ENCODE measurements at regions not wholly inside any gene's neighbourhood (a gene's known extent, or its start where the extent isn't known, plus 50 kb on each side); places are given as distances from the start of the nearest gene placed in this dataset.

DNA sequence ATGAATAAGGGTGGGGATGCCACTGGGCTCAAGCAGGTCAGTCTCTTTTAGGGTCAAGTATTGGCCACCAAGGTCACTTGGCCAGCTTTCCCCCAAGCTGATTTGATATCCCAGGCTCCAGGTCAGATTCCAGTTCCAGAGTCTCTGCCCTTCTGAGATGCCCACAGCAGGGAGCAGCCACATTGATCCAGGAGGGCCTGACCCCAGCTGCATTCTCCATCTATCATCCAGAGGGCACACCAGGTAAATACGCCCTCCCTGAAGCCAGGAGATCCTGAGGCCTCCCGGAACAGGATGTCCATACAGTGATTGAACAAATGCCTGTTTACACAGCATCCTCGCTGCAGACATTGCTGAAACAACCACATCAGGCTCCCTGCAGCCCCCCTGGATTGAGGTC lies 264.6 kb upstream of the TLE3 start:
- H3K9me3 ChIP-seq (replicated peaks), result no peaks in the 10 kb centered on the region
- H3K4me1 ChIP-seq (replicated peaks), result no peaks in the 10 kb centered on the region
- no peaks in the 10 kb centered on the region for H3K36me3 ChIP-seq
- H3K27me3 ChIP-seq (replicated peaks), result 0 out of 2 replicates have a peak, but pooled peaks cover 4% of the 10 kb centered on the region
- H3K27ac ChIP-seq, result no peak overlapping the region
- no peak overlapping the region for H3K4me3 ChIP-seq
- no peak for DNase-seq (ENCODE audit: low read depth in 1 of 2, low spot score in 2 of 2)

GRCh38 chr15:70361891-70362290 lies 264.2 kb upstream of the TLE3 start:
- H3K27ac ChIP-seq, result no peak overlapping the region

GRCh38 chr15:70361106-70361505 lies 263.4 kb upstream of the TLE3 start:
- Histone ChIP-seq H3K9me3 (replicated peaks) (no peaks in the 10 kb centered on the region), H3K27ac (no peak overlapping the region)
- peak in 1 of 2 experiments; percentile 19 for DNase-seq (ENCODE audit: low read depth in 1 of 2, low spot score in 2 of 2)

More at GRCh38 chr15:70361891-70362290, 264.2 kb upstream of the TLE3 start:
- Histone ChIP-seq H3K4me3 (no peak overlapping the region), H3K36me3 (no peaks in the 10 kb centered on the region), H3K4me1 (replicated peaks) (no peaks in the 10 kb centered on the region), H3K9me3 (replicated peaks) (no peaks in the 10 kb centered on the region), H3K27me3 (replicated peaks) (0 out of 2 replicates have a peak, but pooled peaks cover 4% of the 10 kb centered on the region)
- DNase-seq (ENCODE audit: low read depth in 1 of 2, low spot score in 2 of 2), result peak in 1 of 2 experiments; percentile 34

DNA sequence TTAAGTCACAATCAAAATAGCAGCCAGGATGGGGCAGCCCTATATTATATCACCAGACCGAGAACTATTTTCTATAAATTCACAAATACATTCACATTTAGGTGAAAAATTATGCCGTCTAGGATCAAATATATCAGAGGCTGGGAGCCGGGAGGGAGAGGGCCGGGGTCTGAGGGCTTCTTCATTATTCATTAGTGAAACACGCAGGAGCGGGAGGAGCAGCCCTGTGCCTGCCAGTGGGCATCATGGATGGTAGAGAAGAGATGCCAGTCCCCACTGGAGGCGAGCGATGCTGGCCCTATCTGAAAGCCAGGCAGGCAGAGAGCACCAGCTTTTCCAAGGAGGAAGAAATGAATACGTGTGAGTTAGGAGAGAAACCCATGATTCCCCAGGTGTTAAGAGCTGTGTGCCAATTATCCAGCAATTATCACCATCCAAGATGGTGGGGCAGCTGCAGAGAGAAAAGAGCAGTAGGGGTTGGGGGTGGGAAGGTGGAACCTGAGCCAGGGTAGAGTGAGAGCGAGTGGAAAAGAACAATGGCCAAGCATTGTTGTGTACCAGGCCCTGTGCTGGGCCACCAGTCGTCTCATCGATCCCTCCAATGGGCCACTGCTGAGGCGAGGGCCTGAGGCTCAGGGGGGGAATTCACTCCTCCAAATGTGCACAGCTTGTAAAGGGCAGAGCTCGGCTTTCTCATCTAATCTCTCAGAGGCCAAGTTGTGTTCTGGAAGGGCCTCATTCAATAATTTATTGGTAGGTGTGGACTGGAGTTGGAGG lies 261.3 kb upstream of the TLE3 start:
- DNase-seq (ENCODE audit: low read depth in 1 of 2, low spot score in 2 of 2), result peak in 1 of 2 experiments; percentile 35
- no peaks in the 10 kb centered on the region for H3K9me3 ChIP-seq (replicated peaks)
- H3K4me1 ChIP-seq (replicated peaks), result no peaks in the 10 kb centered on the region
- H3K27me3 ChIP-seq (replicated peaks), result 0 out of 2 replicates have a peak, but pooled peaks cover 3% of the 10 kb centered on the region
- H3K36me3 ChIP-seq, result no peaks in the 10 kb centered on the region
- no peak overlapping the region for H3K27ac ChIP-seq
- H3K4me3 ChIP-seq, result no peak overlapping the region

More at GRCh38 chr15:70361106-70361505, 263.4 kb upstream of the TLE3 start:
- H3K4me1 ChIP-seq (replicated peaks), result no peaks in the 10 kb centered on the region
- no peaks in the 10 kb centered on the region for H3K27me3 ChIP-seq (replicated peaks)
- no peaks in the 10 kb centered on the region for H3K36me3 ChIP-seq
- no peak overlapping the region for H3K4me3 ChIP-seq

DNA sequence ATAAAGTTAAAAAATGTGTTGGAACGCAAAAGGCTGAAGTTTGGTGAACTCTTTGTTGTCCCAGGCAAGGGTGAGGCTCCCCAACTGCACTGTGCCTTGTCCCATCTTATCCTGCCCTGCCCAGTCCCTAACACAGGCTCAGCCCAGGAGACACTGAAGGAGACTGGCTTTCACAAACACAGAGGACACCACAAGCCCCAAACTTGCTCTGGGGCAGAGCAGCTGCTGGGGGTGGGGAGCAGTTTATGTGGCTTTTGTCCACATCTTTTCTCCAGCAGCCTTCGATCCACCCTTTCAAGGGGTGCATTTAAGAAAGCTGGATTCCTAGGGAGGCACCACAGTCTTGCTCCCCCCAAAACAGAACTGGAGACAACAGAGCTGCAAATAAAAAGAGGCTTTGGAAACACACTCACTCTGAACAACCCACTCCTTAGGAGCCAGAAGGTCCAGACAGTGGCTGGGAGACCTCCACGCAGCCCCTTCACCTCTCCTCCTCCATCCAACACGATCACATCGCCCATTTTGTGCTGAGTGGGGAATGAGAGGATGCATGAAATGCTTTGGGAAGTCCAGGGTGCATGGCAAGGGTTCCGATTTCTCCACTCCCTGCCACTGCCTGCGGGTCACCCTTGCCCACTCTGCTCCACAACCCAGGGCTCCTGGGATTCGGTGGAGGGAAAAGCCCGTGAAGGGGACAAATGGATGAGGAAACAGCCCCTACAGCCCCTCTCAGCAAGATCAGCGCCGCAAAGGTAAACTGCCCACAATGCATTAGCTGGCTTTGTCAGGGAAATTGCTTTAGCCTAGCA lies 260.5 kb upstream of the TLE3 start:
- no peaks in the 10 kb centered on the region for H3K9me3 ChIP-seq (replicated peaks)
- H3K4me3 ChIP-seq, result no peak overlapping the region
- no peaks in the 10 kb centered on the region for H3K36me3 ChIP-seq
- 0 out of 2 replicates have a peak, but pooled peaks cover 3% of the 10 kb centered on the region for H3K27me3 ChIP-seq (replicated peaks)
- DNase-seq (ENCODE audit: low read depth in 1 of 2, low spot score in 2 of 2), result peak in 1 of 2 experiments; percentile 28
- H3K27ac ChIP-seq, result no peak overlapping the region
- H3K4me1 ChIP-seq (replicated peaks), result no peaks in the 10 kb centered on the region

DNA sequence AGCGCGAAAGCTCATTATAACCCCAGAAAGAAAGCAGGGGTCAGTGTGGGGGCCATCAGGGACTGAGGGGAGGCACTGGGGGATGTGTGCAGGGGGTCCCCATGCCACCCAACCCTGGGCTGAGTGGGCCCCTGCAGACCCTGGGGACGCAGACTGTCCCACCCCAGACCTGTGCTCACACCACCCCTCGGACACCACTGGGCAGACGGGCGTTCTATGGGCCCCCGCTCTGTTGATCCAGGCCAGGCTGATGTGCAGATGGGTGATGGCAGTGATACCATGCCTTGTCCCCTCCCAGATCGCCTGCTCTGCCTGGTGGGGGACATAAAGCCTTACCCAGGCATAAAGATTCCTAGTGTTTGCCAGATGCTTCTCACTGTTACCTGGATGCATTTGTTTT lies 259.7 kb upstream of the TLE3 start:
- H3K36me3 ChIP-seq, result no peaks in the 10 kb centered on the region
- no peaks in the 10 kb centered on the region for H3K9me3 ChIP-seq (replicated peaks)
- 0 out of 2 replicates have a peak, but pooled peaks cover 5% of the 10 kb centered on the region for H3K27me3 ChIP-seq (replicated peaks)
- no peak overlapping the region for H3K27ac ChIP-seq
- DNase-seq (ENCODE audit: low read depth in 1 of 2, low spot score in 2 of 2), result peak in 1 of 2 experiments; percentile 23
- no peaks in the 10 kb centered on the region for H3K4me1 ChIP-seq (replicated peaks)
- no peak overlapping the region for H3K4me3 ChIP-seq

DNA sequence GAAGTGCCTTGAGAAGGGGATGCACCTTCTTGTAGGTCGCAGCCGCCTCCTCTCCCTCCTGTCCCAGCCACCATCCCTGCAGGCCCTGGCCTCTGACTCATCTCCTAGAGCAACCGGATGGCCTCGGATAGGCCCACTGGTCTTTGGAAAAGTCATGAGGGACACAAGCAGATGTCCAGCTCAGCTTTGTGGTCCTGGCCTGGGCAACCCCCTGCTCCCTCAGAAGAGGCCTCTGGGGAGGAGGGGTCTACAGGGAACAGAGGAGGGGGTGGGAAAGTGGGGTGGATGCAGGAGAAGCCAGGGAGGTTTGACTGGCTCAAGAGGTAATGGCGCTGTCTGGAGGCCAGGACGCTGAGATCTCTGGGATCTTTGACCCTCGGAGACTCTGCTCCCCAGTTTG lies 259.2 kb upstream of the TLE3 start:
- no peaks in the 10 kb centered on the region for H3K4me1 ChIP-seq (replicated peaks)
- no peak overlapping the region for H3K4me3 ChIP-seq
- DNase-seq (ENCODE audit: low read depth in 1 of 2, low spot score in 2 of 2), result no peak
- no peaks in the 10 kb centered on the region for H3K36me3 ChIP-seq
- no peak overlapping the region for H3K27ac ChIP-seq
- no peaks in the 10 kb centered on the region for H3K9me3 ChIP-seq (replicated peaks)
- 0 out of 2 replicates have a peak, but pooled peaks cover 5% of the 10 kb centered on the region for H3K27me3 ChIP-seq (replicated peaks)

- no peaks in the 10 kb centered on the region for H3K9me3 ChIP-seq (replicated peaks)
- no peaks in the 10 kb centered on the region for H3K4me1 ChIP-seq (replicated peaks)
- 0 out of 2 replicates have a peak, but pooled peaks cover 5% of the 10 kb centered on the region for H3K27me3 ChIP-seq (replicated peaks)
- H3K27ac ChIP-seq, result no peak overlapping the region
- DNase-seq (ENCODE audit: low read depth in 1 of 2, low spot score in 2 of 2), result no peak
- no peaks in the 10 kb centered on the region for H3K36me3 ChIP-seq
- H3K4me3 ChIP-seq, result no peak overlapping the region
Observed at GRCh38 chr15:70356062-70356860, 258.5 kb upstream of the TLE3 start.

DNA sequence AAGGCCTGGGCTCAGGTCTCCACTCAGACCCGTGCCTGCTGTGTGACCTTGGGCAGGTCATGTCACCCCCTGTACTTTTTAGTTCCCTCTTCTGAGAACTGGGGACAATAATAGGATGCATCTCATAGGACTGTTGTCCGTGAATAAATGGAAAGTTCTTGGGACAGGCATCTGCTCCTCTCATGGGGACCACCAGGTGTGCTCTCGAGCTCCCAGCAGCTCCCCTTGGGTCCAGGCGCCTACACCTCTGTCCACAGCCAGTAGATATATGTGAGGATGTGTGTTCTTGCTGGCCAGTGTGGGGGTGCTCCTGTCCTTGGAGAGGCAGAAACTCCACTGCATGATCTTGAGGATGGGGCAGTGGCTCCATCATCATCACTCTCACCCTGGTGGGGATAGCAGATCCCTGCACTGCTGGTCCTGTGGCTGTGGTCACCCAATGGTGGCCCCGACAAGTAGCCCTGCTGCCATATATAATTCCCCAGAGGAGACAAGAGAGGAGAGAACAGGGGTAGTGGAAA lies 257.6 kb upstream of the TLE3 start:
- Histone ChIP-seq H3K36me3 (no peaks in the 10 kb centered on the region), H3K27ac (no peak overlapping the region), H3K27me3 (replicated peaks) (0 out of 2 replicates have a peak, but pooled peaks cover 5% of the 10 kb centered on the region), H3K4me1 (replicated peaks) (no peaks in the 10 kb centered on the region), H3K4me3 (no peak overlapping the region), H3K9me3 (replicated peaks) (no peaks in the 10 kb centered on the region)
- no peak for DNase-seq (ENCODE audit: low read depth in 1 of 2, low spot score in 2 of 2)

DNA sequence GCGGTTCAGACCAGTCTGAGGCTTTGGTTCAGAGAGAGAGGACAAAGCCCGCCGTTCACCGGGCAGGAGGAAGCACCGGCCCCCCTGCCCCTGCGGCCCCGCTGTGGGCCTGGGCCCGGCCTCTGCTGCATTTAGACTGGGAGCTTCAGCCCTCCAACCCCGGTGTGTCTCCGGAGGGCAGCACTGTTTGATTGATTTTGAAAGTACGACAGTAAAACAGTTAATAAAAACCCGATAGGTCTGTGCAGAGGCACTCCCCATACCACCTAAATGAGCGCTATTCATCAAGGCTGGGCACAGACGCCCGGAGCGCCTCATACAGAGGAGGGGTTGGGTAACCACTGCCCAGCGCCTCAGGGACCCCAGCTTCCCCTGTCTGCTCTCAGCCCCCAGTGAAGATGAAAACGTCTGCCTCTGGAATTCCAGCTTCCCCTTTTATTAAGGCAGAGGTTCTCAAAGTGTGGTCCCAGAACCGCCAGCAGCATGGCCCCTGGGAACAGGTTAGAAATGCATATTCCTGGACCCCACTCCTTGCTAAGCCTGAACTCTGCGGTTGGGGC lies 256.7 kb upstream of the TLE3 start:
- no peak overlapping the region for H3K4me3 ChIP-seq
- H3K27ac ChIP-seq, result no peak overlapping the region
- 0 out of 2 replicates have a peak, but pooled peaks cover 5% of the 10 kb centered on the region for H3K27me3 ChIP-seq (replicated peaks)
- H3K4me1 ChIP-seq (replicated peaks), result no peaks in the 10 kb centered on the region
- no peak for DNase-seq (ENCODE audit: low read depth in 1 of 2, low spot score in 2 of 2)
- no peaks in the 10 kb centered on the region for H3K9me3 ChIP-seq (replicated peaks)
- H3K36me3 ChIP-seq, result no peaks in the 10 kb centered on the region

DNA sequence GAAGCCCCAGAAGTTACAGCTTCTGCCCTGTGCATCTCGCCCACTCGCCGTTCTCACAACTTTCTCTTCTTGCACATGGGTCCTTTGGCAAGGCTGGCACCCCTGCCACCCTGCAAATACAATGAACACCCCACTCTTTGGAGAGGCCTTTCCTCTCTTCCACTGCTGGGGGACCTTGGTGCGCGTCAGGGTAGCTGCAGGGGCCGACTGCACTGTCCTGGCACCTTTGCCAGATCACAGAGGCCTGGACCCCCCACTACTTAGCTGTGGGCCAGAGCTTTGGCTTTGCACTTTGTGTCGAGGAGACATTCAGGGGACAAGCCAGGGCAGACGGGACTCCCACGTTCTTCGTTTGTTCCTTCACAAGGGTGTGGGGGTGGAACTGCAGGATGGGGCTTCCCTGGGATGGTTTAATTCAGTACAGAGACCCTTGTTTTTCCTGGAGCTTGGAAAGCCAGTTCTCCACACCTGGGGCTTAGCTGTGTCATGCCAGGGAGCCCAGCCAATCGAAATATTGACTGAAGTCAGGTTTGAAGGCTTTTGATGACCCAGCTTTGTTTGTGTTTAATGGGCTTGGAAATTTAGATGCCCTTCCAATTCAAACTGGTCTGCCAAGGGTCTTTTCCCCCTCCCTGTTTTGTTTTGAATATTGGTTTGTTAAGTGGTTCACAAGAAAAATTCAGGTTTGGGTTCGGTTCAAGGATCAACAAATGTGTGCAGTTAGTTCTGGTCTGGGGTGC lies 256.1 kb upstream of the TLE3 start:
- Histone ChIP-seq H3K4me3 (no peak overlapping the region), H3K9me3 (replicated peaks) (no peaks in the 10 kb centered on the region), H3K4me1 (replicated peaks) (no peaks in the 10 kb centered on the region), H3K27ac (no peak overlapping the region), H3K36me3 (no peaks in the 10 kb centered on the region), H3K27me3 (replicated peaks) (0 out of 2 replicates have a peak, but pooled peaks cover 5% of the 10 kb centered on the region)
- no peak for DNase-seq (ENCODE audit: low read depth in 1 of 2, low spot score in 2 of 2)

GRCh38 chr15:70351941-70352774 lies 254.4 kb upstream of the TLE3 start:
- no peaks in the 10 kb centered on the region for H3K9me3 ChIP-seq (replicated peaks)
- H3K36me3 ChIP-seq, result no peaks in the 10 kb centered on the region
- H3K4me1 ChIP-seq (replicated peaks), result no peaks in the 10 kb centered on the region
- H3K4me3 ChIP-seq, result no peak overlapping the region
- 0 out of 2 replicates have a peak, but pooled peaks cover 5% of the 10 kb centered on the region for H3K27me3 ChIP-seq (replicated peaks)
- H3K27ac ChIP-seq, result no peak overlapping the region
- no peak for DNase-seq (ENCODE audit: low read depth in 1 of 2, low spot score in 2 of 2)
